ENCODE measurements at regions not wholly inside any gene's neighbourhood (a gene's known extent, or its start where the extent isn't known, plus 50 kb on each side); places are given as distances from the start of the nearest gene placed in this dataset.
"Not testable (repeated sequence)": the region's sequence is repeated elsewhere in the genome, so short reads cannot be mapped to it uniquely, and the experiment has no call there.

- ATAC-seq (no peak), DNase-seq (ENCODE audit: low spot score) (no peak)
These were observed 507.6 kb upstream of the AMELY start for GRCh38 chrY:7419165-7419564.

DNA sequence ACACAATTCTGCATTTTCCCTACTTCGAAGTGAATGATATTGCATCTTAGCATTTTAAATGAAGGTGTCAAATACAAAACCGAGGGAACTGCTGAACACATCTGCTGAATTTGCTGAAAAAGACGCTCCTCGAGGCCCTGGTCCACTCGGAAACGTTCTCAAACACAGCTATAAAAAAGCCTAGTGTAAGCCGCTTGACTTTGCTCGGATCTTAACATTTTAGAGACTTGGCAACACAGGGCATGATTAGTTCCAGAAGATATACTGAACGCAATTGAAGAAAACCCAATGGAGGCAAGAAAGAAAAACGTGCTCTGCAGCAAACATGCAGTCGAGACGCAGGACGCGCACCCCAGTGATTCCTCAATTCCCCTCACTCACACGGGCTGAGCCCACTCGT is 506.4 kb upstream of the AMELY start:
- ATAC-seq (no peak), DNase-seq (ENCODE audit: low spot score) (no peak)

- DNase-seq (ENCODE audit: low spot score) = no peak
- no peak for ATAC-seq
These were observed 504.9 kb upstream of the AMELY start for GRCh38 chrY:7416406-7416805.

DNA sequence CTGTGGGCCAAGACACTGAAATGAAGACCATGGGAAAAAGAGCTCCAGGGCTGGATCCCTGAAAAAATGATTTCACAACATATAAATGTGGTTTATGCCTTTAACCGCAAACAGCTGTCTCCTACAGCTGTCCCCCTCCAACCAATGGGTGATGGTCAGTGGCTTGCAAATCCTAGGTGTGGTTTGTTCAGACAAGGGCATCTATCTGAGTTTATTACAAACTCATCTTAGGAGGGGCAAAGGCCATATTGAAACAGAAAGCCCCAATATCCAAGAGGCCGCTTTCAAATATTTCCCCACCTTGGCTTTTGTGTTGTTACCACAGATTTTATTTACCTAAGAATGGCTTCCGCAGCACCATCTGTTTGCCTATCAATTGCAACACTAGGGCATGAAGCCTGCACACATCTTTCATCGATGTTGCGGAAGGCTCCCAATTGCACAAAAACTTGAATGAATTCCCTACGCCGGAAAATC is 503.6 kb upstream of the AMELY start:
- ATAC-seq = peak; percentile 89
- DNase-seq (ENCODE audit: low spot score) = peak; percentile 63

DNA sequence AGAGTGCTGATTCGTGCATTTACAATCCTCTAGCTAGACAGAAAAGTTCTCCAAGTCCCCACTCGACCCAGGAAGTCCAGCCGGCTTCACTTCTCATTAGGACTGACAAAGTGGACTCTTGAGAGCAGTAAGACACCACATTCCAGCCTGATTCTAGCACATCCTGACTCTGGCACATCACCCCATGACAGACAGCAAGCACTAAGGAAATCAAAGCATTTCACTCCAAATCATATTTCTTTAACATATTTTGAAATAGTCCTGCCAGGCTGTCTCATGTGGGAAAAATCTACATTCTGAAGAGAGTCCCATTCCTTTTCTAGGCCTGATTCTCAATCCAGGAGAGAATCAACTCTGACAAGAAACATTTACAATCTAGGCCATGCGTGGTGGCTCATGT is 478.5 kb upstream of the AMELY start:
- DNase-seq (ENCODE audit: low spot score) (no peak), ATAC-seq (no peak)

DNA sequence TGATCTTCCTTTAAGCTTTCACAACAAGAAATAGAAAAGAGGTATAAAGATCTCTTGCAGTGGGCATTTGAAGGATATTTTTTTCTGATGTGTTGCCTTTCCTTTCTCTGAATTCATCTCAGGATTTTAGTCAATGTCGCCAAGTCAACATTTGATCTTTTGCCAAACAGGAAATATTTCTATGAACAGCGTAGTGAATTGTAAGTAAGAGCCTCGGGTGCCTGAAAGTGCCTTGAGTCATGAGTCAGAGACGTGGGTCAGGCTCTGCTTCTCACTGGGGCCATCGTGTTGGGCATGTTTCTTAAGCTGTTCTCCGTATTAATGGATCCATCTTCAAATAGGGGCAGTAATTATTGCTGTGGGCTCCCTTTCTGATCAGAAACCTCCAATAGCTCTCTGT is 471.4 kb upstream of the AMELY start:
- ATAC-seq (no peak), DNase-seq (ENCODE audit: low spot score) (no peak)

- DNase-seq (ENCODE audit: low spot score) (no peak), ATAC-seq (no peak)
These were observed 465.5 kb upstream of the AMELY start for GRCh38 chrY:7377091-7377490.

GRCh38 chrY:7374485-7374884 is 462.9 kb upstream of the AMELY start:
- ATAC-seq; DNase-seq (ENCODE audit: low spot score): not testable (repeated sequence)

DNA sequence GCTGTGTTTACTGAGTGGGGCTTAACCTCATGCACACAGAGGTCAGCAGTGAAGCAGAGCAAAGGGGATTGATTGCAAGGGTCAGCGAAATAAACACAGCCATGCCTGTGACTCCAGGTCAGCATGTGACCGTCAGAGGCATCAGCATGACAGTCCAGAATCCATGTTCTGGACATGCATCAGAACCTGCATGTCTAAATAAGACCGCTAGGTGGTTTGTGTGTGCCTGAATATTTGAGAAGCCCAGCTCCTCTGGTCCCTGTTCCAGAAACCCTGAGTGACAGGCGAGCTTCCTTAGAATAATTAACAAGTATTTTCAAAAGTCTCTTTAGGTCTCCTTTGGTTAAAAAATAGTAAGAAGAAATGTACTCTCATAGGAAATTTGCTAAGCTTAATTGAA is 460.4 kb upstream of the AMELY start:
- not testable (repeated sequence) for DNase-seq (ENCODE audit: low spot score)
- ATAC-seq = peak; percentile 58

DNA sequence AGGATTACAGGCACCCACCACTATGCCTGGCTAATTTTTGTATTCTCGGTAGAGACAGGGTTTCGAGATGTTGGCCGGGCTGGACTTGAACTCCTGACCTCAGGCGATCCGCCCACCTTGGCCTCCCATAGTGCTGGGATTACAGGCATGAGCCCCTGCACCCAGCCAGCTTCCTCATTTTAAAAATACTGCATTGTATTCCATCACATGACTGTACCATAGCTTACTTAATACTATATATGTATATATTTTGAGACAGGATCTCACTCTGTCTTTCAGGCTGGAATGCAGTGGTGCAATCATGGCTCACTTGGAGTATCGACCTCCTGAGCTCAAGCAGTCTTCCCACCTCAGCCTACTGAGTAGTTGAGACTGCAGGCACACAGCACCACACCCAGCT is 459.5 kb upstream of the AMELY start:
- ATAC-seq; DNase-seq (ENCODE audit: low spot score): not testable (repeated sequence)

GRCh38 chrY:7359520-7359919 is 448.0 kb upstream of the AMELY start:
- no peak for ATAC-seq
- DNase-seq (ENCODE audit: low spot score) = no peak

DNA sequence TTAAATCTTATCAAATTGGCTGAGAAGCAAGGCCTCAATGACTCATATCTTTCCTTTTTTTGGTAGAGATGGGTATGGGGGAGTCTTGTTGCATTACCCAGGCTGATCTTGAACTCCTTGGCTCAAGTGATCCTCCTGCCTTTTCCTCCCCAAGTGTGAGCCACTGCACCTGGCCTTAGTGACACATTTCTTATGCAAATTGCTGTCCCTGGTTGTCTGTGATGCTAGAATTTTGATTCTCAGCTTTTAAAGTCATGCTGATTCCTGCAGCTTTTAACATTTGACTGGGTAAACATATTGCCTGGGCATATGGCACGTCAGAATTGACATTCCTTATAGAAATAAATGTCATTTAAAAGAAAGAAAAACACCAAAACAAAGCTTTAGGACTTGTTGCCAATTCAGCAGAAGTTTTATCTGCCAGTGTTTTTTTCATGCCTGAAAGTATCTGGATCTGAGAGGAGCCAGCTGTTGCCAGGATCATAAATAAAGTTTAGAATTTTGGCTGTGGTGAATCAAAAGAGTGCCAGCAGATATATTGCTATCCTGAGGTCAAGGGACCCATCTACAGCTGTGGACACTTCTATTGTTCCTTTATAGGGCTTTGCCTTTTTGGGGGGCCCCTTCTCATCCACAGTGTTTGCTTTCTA is 446.7 kb upstream of the AMELY start:
- ATAC-seq (no peak), DNase-seq (ENCODE audit: low spot score) (no peak)

DNA sequence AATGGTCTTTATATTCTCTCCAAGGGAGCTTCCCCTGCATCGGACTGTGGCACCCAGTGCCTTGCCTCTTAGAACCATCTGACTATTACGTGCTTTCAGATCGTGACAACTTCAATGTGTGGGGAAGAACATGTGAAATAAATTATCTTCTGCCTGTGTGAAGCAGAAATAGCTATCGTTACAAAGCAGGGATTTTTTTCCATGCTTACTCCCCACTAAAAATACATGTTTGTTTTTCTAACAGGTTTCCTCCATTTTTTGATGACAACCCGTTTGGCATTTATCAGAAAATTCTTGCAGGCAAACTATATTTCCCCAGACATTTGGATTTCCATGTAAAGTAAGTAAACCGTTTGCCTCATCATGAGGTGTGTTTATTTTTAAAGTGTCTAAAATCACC is 444.3 kb upstream of the AMELY start:
- not testable (repeated sequence) for ATAC-seq; DNase-seq (ENCODE audit: low spot score)

DNA sequence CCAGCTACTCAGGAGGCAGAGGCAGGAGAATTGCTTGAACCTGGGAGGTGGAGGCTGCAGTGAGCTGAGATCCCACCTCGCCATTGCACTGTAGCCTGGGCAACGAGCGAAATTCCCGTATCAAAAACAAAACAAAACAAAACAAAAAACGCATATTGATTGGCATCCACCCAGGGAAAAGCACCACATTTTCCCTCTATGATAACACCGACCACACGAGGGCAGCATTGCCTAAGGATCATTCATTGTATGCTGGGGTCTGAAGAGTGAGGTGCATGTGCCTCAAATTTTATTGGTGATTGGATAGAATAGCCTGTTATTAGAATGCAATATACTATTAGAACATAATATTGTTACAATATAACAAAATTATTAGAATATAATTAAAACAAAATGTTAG is 433.1 kb upstream of the AMELY start:
- peak; percentile 74 for ATAC-seq
- DNase-seq (ENCODE audit: low spot score) = peak; percentile 40

- DNase-seq (ENCODE audit: low spot score) (no peak), ATAC-seq (no peak)
These were observed 431.7 kb upstream of the AMELY start for GRCh38 chrY:7343261-7343660.

DNA sequence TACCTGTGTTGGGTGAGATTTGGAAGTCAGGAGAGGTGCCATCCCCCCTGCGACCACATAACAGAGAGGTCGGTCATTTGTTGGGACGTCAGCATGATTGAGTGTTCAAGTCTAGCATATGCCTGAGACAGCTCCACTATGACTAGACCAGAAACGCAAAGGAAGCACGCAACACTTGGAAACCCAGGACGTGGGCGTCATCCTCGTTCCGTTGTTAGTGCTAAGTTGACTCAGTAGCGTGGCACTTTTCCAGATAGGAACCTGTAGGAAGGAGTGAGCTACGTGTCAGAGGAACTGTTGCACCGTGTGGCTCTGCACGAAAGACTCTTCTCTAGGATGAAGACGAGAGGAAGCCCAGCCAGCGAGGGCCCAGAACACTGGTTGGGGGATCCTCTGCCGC is 431.2 kb upstream of the AMELY start:
- ATAC-seq; DNase-seq (ENCODE audit: low spot score): not testable (repeated sequence)

DNA sequence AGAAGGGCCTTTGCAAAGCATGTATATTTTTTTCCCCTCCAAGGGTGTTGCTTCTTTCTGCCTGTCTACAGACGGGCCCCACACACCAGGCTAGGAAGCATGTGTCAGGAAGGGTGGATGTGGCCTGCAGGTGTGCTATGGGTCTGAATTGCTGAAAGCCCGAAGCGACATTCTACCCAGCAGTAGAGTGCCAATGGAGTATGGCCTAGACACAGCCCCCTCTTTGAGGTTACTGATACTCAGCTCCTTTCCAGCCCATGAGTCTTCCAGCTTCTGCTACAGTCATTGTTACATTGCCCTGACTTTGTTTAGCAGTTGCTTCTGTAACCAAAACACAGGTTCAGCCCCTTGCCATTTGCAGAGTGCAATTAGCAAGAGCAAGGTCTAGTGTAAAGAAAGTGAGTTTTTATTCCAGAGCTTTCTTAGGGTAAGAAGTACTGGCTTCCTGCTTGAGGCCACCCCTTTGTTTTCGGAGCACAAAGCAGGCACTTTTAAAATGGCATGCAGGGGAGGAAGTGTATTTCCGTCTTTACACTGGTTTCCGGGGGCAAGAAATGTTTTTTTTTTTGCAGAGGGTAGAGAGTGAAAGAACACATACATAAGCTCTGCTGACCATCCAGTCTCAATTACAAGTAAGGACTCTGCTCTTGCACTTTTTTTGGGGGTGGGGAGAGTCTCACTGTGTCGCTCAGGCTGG is 428.0 kb upstream of the AMELY start:
- ATAC-seq = no peak
- no peak for DNase-seq (ENCODE audit: low spot score)

GRCh38 chrY:7336023-7336873 is 424.7 kb upstream of the AMELY start:
- DNase-seq (ENCODE audit: low spot score) = no peak
- ATAC-seq = no peak

GRCh38 chrY:7334449-7334848 is 422.9 kb upstream of the AMELY start:
- ATAC-seq (no peak), DNase-seq (ENCODE audit: low spot score) (no peak)

DNA sequence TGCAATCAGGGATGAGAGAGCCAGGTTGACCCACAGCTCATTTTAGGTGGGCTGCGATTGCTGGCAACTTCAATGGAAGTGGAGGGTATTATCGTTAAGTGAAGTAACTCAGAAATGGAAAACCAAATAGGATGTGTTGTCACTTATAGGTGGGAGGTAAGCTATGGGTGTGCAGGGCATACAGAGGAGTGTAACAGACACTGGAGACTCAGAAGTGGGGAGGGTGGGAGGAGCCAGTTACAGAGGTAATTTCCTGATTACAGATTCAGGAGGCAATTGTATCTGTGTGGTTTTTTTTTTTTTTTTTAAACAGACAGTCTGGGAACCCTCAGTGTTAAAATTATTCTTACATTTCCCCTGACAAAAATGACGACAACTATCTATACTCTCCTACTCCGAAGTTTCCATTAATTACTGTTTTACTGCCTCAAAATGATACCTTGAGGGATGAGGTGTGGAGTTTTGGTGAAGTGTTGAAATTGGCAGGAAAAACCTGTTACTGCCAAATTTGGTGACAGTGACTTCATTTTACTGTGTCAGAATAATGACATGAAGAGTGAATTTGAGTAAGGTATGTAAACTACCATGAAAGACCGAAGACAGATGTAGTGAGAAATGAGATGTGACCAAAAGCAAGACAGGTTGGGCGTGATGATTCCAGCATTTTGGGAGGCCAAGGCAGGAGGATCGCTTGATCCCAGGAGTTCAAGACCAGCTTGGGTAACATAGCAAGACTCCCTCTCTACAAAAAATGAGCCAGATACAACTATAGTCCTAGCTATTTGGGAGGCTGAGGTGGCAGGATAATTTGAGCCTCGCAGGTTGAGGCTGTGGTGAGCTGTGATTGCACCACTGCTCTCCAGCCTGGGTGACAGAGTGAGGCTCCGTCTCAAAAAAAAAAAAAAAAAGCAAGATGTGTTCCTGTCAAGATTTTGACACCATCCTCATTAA is 415.0 kb upstream of the AMELY start:
- DNase-seq (ENCODE audit: low spot score) = no peak
- no peak for ATAC-seq

DNA sequence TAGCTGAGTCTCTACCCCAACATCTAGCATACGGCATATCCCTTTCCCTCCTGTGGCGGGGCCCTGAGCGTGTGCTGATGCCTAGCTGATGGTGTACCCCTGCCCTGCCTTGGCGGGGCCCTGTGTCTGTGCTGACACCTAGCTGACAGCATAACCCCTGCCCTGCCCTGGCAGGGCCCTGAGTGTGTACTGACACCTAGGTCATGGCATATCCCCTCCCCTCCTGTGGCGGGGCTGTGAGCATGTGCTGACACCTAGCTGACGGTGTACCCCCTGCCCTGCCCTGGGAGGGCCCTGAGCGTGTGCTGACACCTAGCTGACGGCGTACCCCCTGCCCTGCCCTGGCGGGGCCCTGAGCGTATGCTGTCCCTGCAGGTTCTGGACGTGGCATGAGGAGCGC is 414.0 kb upstream of the AMELY start:
- ATAC-seq (no peak), DNase-seq (ENCODE audit: low spot score) (no peak)
